T-helper 2 cell treated with Interferon-gamma antibody and Interleukin-4, amounts not matched to agents 5 μg/mL and 100 μg/mL, for 36 hours (primary cell): ENCODE measurements at regions not wholly inside any gene's neighbourhood (a gene's known extent, or its start where the extent isn't known, plus 50 kb on each side); places are given as distances from the start of the nearest gene placed in this dataset.
"Not testable (repeated sequence)": the region's sequence is repeated elsewhere in the genome, so short reads cannot be mapped to it uniquely, and the experiment has no call there.

Source experiments
- DNase-seq: peaks from one replicate; pipeline ENCODE4 v3.0.0; 2021; ENCODE audit warnings: low spot score
- H3K27ac Mint-ChIP-seq: one replicate; pipeline ENCODE4 v1.8.0; 2021; ENCODE audit warnings: mild to moderate bottlenecking, mixed read lengths
- H3K27me3 Mint-ChIP-seq: one replicate; pipeline ENCODE4 v1.8.0; 2021; ENCODE audit warnings: low read depth, mixed read lengths
- H3K36me3 Mint-ChIP-seq: one replicate; pipeline ENCODE4 v1.8.0; 2021; ENCODE audit warnings: low read depth, mixed read lengths
- H3K4me1 Mint-ChIP-seq: one replicate; pipeline ENCODE4 v1.8.0; 2021; ENCODE audit warnings: low read depth, mixed read lengths
- H3K4me3 Mint-ChIP-seq: one replicate; pipeline ENCODE4 v1.8.0; 2022; ENCODE audit warnings: mild to moderate bottlenecking, moderate library complexity, mixed read lengths
- H3K9me3 Mint-ChIP-seq: one replicate; pipeline ENCODE4 v1.8.0; 2021; ENCODE audit warnings: mixed read lengths

DNA sequence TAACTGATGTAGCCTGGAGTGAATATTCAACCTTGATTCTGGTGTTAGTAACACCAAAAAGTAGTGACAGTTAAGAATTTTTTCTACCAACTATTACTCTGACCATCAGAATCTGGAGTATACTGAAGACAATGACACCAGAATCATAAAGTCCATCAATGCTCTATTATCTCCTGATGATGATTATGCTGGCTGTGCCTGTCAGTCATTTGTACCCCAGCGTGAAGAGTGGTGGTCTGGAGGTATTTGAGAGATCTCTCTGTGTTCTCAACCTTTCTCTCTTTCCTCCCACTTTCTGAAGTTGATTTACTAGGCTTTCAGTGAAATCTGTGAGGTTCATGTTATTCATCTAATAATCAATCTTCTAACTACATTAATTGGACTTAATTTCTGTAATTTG, 615.4 kb downstream of the SLC16A7 start:
- Mint-ChIP-seq H3K9me3 (peaks cover 8% of the 10 kb centered on the region), H3K4me1 (no peaks in the 10 kb centered on the region), H3K27me3 (no peaks in the 10 kb centered on the region), H3K4me3 (no peak overlapping the region), H3K36me3 (no peaks in the 10 kb centered on the region), H3K27ac (no peak overlapping the region)
- no peak for DNase-seq

DNA sequence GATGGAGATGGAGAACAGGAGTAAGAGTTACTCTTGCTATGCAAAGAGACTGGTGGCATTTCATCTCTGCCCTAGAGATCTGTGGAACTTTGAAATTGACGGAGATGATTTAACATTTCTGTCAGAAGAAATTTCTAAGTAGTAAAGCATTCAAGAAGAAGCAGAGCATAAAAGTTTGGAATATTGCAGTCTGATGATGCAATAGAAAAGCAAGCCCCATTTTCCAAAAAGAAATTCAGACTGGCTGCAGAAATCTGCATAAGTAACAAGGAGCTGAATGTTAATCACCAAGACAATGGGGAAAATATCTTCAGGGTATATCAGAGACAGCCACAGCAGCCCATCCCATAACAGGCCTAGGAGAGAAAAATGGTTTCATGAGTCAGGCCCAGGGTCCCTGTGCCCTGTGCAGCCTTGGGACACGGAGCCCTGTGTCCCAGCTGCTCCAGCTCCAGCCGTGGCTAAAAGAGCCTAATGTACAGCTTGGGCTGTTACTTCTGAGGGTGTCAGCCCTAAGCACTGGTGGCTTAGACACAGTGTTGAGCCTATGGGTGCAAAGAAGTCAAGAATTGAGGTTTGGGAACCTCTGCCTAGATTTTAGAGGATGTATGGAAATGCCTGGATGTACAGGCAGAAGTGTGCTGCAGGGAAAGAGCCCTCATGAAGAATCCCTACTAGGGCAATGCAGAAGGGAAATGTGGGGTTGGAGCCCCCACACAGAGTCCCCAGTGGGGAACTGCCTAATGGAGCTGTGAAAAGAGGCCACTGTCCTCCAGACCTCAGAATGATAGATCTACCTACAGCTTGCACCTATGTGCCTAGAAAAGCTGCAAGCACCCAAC, 616.6 kb downstream of the SLC16A7 start:
- no peaks in the 10 kb centered on the region for H3K36me3 Mint-ChIP-seq
- peaks cover 8% of the 10 kb centered on the region for H3K9me3 Mint-ChIP-seq
- no peak overlapping the region for H3K27ac Mint-ChIP-seq
- no peak overlapping the region for H3K4me3 Mint-ChIP-seq
- no peaks in the 10 kb centered on the region for H3K27me3 Mint-ChIP-seq
- H3K4me1 Mint-ChIP-seq, result no peaks in the 10 kb centered on the region
- DNase-seq, result no peak

DNA sequence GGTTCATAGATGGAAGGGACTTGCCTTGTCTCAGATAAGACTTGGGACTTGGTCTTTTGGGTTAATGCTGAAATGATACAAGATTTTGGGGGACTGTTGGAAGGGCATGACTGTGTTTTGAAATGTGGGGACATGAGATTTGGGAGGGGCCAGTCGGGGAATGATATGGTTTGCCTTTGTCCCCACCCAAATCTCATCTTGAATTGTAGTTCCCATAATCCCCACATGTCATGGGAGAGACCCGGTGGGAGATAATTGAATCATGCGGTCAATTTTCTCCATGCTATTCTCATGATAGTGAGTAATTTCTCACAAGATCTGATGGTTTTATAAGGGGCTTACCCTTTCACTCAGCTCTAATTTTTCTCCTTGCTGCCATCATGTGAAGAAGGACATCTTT, 617.4 kb downstream of the SLC16A7 start:
- H3K4me3 Mint-ChIP-seq, H3K4me1 Mint-ChIP-seq, DNase-seq, H3K36me3 Mint-ChIP-seq, H3K27ac Mint-ChIP-seq, H3K9me3 Mint-ChIP-seq, H3K27me3 Mint-ChIP-seq: not testable (repeated sequence)

DNA sequence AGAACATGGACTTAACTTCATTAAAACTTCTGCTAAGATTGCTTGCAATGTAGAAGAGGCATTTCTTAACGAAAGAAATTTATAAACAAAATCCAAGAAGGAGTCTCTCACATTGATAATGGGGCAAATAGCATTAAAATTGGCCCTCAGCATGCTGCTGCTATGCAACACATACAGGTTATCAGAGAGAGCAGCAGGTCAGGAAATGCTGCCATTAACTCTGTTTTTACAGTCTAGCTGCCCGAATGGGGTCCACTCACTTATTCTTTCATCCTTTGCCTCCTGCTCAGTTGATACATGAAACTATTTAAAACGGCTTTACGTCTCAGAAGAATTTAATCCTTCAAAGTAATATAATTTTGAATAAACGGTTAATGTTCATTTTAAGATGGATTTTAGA, 620.4 kb downstream of the SLC16A7 start:
- no peaks in the 10 kb centered on the region for H3K4me1 Mint-ChIP-seq
- H3K27me3 Mint-ChIP-seq, result no peaks in the 10 kb centered on the region
- H3K9me3 Mint-ChIP-seq, result peaks cover 8% of the 10 kb centered on the region
- DNase-seq, result no peak
- H3K4me3 Mint-ChIP-seq, result no peak overlapping the region
- no peak overlapping the region for H3K27ac Mint-ChIP-seq
- H3K36me3 Mint-ChIP-seq, result no peaks in the 10 kb centered on the region

DNA sequence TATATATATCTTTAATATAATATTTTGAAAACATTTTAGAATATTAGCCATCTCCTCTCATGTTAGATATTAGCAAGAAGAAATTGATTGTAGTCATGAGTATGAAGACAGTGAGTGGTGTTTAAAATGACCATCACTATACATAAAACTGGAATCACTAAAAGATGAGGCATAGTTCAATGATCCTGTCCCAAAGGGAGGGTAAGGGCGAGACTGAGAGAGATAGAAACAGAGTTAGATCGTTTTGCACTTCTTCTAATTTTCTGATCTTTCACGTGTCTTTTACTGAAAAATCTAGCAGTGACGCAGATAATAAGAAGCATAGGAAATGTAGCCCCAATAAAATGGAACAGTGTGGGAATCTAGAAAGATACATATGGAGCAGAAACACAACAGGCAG, 627.4 kb downstream of the SLC16A7 start:
- H3K27me3 Mint-ChIP-seq, result no peaks in the 10 kb centered on the region
- H3K9me3 Mint-ChIP-seq, result peaks cover 5% of the 10 kb centered on the region
- H3K27ac Mint-ChIP-seq, result no peak overlapping the region
- no peaks in the 10 kb centered on the region for H3K36me3 Mint-ChIP-seq
- DNase-seq, result no peak
- no peaks in the 10 kb centered on the region for H3K4me1 Mint-ChIP-seq
- H3K4me3 Mint-ChIP-seq, result no peak overlapping the region

DNA sequence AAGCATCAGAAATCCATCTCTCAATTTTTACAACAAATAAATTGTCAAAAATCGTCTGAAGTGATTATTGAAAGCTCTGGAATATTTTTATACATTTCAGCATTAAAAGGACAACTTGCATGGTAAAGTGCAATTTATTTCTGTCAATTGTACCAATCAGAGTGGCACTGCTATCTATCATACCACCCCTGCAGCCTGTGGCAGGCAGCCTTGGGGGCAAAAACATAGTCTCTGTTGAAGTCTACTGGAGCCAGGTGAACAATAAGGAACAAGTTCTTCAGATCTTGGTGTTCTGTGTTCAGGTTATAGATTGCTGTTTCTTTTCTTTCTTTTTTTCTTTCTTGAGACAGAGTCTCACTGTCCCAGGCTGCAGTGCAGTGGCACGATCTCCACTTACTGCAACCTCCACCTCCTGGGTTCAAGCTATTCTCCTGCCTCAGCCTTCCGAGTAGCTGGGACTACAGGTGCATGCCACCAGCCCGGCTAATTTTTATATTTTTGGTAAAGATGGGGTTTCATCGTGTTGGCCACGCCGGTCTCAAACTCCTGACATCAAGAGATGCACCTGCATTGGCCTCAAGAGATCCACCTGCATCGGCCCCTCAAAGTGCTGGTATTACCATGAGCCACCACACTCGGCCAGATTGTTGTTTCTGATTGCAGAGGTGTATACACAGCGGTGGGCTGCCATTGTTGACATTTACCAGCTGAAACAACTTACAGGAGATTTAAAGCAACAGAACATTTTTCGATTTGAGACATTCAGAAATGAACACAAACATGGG, 629.6 kb downstream of the SLC16A7 start:
- Mint-ChIP-seq H3K4me1 (no peaks in the 10 kb centered on the region), H3K36me3 (no peaks in the 10 kb centered on the region), H3K4me3 (no peak overlapping the region), H3K27me3 (no peaks in the 10 kb centered on the region), H3K27ac (no peak overlapping the region), H3K9me3 (peaks cover 5% of the 10 kb centered on the region)
- DNase-seq, result no peak

DNA sequence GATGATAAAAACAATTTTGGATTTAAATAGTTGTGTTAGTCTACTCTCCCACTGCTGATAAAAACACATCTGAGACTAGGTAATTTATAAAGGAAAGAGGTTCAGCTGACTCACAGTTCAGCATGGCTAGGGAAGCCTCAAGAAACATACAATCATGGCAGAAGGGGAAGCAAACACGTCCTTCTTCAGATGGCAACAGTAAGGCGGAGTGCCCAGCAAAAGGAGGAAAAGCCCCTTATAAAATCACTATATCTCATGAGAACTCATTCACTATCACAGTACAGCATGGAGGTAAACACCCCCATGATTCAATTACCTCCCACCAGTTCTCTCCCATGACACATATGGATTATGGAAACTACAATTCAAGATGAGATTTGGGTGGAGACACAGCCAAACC, 632.1 kb downstream of the SLC16A7 start:
- Mint-ChIP-seq H3K27ac (no peak overlapping the region), H3K27me3 (no peaks in the 10 kb centered on the region), H3K9me3 (peaks cover 6% of the 10 kb centered on the region), H3K36me3 (no peaks in the 10 kb centered on the region), H3K4me1 (no peaks in the 10 kb centered on the region), H3K4me3 (no peak overlapping the region)
- no peak for DNase-seq

DNA sequence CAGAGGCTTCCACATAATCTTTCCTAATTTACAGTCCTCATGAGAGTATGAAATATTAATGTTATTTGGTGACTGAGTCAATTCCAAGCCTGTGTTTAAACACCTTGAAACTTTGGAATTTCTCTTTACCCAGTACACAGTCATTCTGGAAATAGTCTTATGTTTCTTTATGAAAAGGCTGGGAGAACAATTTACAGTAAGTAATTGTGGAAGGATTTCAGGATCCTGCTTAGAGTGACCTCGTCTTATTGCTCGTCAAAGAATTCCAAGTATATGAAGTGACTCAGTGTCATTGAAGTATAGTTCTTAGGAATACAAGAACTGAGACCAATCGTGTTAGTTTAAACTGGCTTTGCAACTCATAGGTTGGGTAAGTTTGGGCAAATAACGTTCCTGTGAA, 634.2 kb downstream of the SLC16A7 start:
- no peak for DNase-seq
- no peaks in the 10 kb centered on the region for H3K27me3 Mint-ChIP-seq
- no peaks in the 10 kb centered on the region for H3K4me1 Mint-ChIP-seq
- H3K36me3 Mint-ChIP-seq, result no peaks in the 10 kb centered on the region
- no peak overlapping the region for H3K27ac Mint-ChIP-seq
- H3K9me3 Mint-ChIP-seq, result peaks cover 5% of the 10 kb centered on the region
- H3K4me3 Mint-ChIP-seq, result no peak overlapping the region

DNA sequence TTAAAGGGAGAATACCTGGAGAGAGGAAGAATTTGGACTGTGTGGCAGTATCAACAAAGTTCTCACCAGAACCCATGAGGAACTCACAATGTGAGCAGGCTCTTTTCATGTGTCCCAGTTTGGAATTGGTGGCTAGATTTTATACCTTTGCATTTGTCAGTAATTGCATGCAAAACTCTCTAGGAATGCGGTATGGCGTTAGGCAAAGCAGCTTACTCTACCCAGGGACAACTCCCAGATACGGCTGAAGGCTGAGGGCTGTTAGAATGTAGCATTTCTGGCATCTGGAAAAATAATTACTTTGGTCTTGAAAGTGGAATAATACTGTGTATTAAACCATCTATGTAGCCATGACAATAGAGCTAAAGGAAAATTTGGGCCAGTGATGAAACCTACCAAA, 635.5 kb downstream of the SLC16A7 start:
- no peak for DNase-seq
- Mint-ChIP-seq H3K27me3 (no peaks in the 10 kb centered on the region), H3K36me3 (no peaks in the 10 kb centered on the region), H3K9me3 (peaks cover 9% of the 10 kb centered on the region), H3K4me3 (no peak overlapping the region), H3K4me1 (no peaks in the 10 kb centered on the region), H3K27ac (no peak overlapping the region)

DNA sequence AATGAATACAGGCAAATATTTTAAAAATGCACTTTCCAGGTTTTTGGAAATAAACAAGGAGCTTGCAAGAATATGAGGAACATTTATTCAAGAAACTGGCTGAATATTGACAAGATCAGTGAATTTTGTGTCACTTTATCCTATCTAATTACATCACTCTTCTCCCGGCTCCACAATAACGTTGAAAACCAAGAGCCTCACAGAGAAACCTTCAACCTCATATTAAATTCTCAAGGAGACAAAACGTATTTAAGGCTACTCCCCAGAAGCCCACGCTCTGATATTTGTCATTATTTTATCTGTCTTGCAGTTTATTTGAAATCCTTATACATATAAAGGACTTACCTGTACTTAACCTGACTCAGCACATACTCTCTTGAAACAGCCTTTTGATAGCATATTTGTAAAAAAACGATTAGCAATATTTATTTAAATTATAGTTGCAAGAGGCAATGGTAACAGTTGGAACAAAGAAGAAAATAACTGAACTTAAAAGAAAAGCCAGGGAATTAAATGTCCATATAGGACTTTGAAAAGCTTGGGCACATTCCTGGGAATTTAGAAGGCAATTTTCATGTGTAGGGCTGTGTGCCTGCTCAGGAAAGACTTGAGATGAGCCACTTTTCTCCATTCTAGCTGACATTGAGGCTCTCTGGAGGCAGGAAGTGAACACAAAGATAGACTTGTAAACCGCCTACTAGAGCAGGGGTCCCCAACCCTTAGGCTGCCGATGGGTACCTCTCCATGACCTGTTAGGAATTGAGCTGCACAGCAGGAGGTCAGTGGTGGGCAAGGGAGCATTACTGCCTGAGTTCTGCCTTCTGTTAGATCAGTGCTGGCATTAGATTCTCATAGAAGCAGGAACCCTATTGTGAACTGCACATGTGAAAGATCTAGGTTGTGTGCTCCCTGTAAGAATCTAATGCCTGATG, 636.4 kb downstream of the SLC16A7 start:
- no peak for DNase-seq
- Mint-ChIP-seq H3K36me3 (no peaks in the 10 kb centered on the region), H3K27me3 (no peaks in the 10 kb centered on the region), H3K27ac (no peak overlapping the region), H3K4me1 (no peaks in the 10 kb centered on the region), H3K9me3 (peaks cover 9% of the 10 kb centered on the region), H3K4me3 (no peak overlapping the region)

DNA sequence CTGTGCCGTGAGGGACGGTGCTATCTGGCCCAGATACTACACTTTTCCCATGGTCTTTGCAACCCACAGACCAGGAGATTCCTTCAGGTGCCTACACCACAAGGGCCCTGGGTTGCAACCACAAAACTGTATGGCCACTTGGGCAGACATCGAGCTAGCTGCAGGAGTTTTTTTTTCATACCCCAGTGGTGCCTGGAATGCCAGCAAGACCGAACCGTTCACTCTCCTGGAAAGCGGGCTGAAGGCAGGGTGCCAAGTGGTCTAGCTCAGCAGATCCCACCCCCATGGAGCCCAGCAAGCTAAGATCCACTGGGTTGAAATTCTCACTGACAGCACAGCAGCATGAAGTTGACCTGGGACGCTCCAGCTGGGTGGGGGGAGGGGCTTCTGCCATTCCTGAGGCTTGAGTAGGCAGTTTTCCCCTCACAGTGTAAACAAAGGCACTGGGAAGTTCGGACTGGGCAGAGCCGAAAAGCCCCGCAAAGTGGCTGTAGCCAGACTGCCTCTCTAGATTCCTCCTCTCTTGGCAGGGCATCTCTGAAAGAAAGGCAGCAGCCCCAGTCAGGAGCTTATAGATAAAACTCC, 638.9 kb downstream of the SLC16A7 start:
- H3K27me3 Mint-ChIP-seq, H3K27ac Mint-ChIP-seq: not testable (repeated sequence)

DNA sequence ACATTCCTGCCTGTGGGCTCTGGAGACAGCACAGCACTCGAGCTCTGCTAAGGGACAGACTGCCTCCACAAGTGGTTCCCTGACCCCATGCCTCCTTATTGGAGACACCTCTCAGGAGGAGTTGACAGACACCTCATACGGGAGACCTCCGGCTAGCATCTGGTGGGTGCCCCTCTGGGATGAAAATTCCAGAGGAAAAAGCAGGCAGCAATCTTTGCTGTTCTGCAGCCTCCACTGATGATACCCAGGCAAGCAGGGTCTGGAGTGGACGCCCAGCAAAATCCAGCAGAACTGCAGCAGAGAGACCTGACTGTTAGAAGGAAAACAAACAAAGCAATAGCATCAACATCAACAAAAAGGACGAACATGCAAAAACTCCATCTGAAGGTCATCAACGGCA, 639.4 kb downstream of the SLC16A7 start:
- no peaks in the 10 kb centered on the region for H3K4me1 Mint-ChIP-seq
- no peak for DNase-seq
- H3K36me3 Mint-ChIP-seq, result no peaks in the 10 kb centered on the region
- no peaks in the 10 kb centered on the region for H3K27me3 Mint-ChIP-seq
- no peak overlapping the region for H3K27ac Mint-ChIP-seq
- H3K4me3 Mint-ChIP-seq, result no peak overlapping the region
- peaks cover 9% of the 10 kb centered on the region for H3K9me3 Mint-ChIP-seq

More for the DNA sequence above, 638.9 kb downstream of the SLC16A7 start:
- not testable (repeated sequence) for H3K36me3 Mint-ChIP-seq, H3K9me3 Mint-ChIP-seq, H3K4me1 Mint-ChIP-seq, H3K4me3 Mint-ChIP-seq, DNase-seq

DNA sequence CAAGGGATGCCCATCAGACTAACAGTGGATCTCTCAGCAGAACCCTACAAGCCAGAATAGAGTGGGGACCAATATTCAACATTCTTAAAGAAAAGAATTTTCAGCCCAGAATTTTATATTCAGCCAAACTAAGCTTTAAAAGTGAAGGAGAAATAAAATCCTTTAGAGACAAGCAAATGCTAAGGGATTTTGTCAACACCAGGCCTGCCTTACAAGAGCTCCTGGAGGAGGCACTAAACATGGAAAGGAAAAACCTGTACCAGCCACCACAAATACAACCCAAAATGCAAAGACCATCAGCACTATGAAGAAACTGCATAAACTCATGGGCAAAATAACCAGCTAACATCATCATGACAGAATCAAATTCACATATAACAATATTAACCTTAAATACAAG, 640.6 kb downstream of the SLC16A7 start:
- not testable (repeated sequence) for DNase-seq, H3K9me3 Mint-ChIP-seq, H3K27me3 Mint-ChIP-seq, H3K4me1 Mint-ChIP-seq, H3K4me3 Mint-ChIP-seq, H3K36me3 Mint-ChIP-seq, H3K27ac Mint-ChIP-seq
